ENCODE measurements at regions not wholly inside any gene's neighbourhood (a gene's known extent, or its start where the extent isn't known, plus 50 kb on each side); places are given as distances from the start of the nearest gene placed in this dataset.

GRCh38 chr1:56074007-56074651, 505.2 kb downstream of the PLPP3 start:
- H3K27me3 Mint-ChIP-seq (ENCODE audit: insufficient read depth), result no peaks in the 10 kb centered on the region
- H3K27me3 ChIP-seq (ENCODE audit: control insufficient read depth, insufficient read depth, low read length, poor library complexity, severe bottlenecking), result no peaks in the 10 kb centered on the region
- 92 to 94% methylated on average over 2 to 6 of the region's 6 CpGs for WGBS, 2 experiments (ENCODE audit: insufficient coverage in 1 of 2, insufficient read length in 1 of 2)

DNA sequence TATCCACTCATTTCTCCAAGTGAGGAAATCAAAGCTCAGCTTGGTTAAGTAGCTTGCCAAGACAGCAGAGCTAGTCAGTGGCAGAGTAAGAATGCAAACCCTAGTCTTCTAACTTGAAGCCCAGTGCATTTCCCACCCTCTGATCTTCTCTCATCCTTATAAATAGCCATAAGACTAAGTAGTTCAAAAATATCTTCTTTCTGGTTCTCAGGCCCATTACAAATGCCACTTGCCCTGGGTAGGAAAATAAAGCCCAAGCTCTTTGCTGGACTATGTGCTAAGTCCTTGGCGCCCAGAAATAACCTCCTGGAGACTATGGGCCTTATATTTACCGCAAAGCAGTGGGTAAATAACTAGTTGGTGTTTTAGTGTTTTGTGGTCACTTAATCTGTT, 505.8 kb downstream of the PLPP3 start:
- H3K27ac ChIP-seq (ENCODE audit: low read depth, low read length), result no peak overlapping the region
- Mint-ChIP-seq H3K9me3 (no peaks in the 10 kb centered on the region), H3K27ac (no peak overlapping the region), H3K27me3 (ENCODE audit: insufficient read depth) (no peaks in the 10 kb centered on the region), H3K4me1 (no peaks in the 10 kb centered on the region), H3K36me3 (ENCODE audit: low read depth) (no peaks in the 10 kb centered on the region), H3K4me3 (no peak overlapping the region)
- H3K27me3 ChIP-seq (ENCODE audit: control insufficient read depth, insufficient read depth, low read length, poor library complexity, severe bottlenecking), result no peaks in the 10 kb centered on the region
- no peaks in the 10 kb centered on the region for H3K4me1 ChIP-seq (ENCODE audit: control insufficient read depth, insufficient read depth, low read length)
- no peak overlapping the region for H3K9ac ChIP-seq (ENCODE audit: extremely low read depth, low read length, poor library complexity, severe bottlenecking)
- WGBS, 2 experiments (ENCODE audit: insufficient coverage in 1 of 2, insufficient read length in 1 of 2), result 94% methylated on average over 2 of the region's 2 CpGs; no CpG with 5 or more reads in 1 of the 2 experiments
- TF ChIP-seq CTCF (conservative IDR thresholded peaks at IDR 0.05), result no peak
- no peaks in the 10 kb centered on the region for H3K36me3 ChIP-seq (ENCODE audit: control insufficient read depth, insufficient read depth, low read length)
- DNase-seq, result no peak
- H3K4me3 ChIP-seq (ENCODE audit: low read length), result no peak overlapping the region
- H3K9me3 ChIP-seq (ENCODE audit: control insufficient read depth, low read length), result no peaks in the 10 kb centered on the region

More at GRCh38 chr1:56074007-56074651, 505.2 kb downstream of the PLPP3 start:
- H3K9me3 ChIP-seq (ENCODE audit: control insufficient read depth, low read length), result no peaks in the 10 kb centered on the region
- H3K36me3 ChIP-seq (ENCODE audit: control insufficient read depth, insufficient read depth, low read length), result no peaks in the 10 kb centered on the region
- Mint-ChIP-seq H3K4me3 (no peak overlapping the region), H3K9me3 (no peaks in the 10 kb centered on the region), H3K36me3 (ENCODE audit: low read depth) (no peaks in the 10 kb centered on the region), H3K4me1 (no peaks in the 10 kb centered on the region), H3K27ac (no peak overlapping the region)
- no peak for DNase-seq
- no peak overlapping the region for H3K27ac ChIP-seq (ENCODE audit: low read depth, low read length)
- TF ChIP-seq CTCF (conservative IDR thresholded peaks at IDR 0.05), result no peak
- H3K4me1 ChIP-seq (ENCODE audit: control insufficient read depth, insufficient read depth, low read length), result no peaks in the 10 kb centered on the region
- no peak overlapping the region for H3K9ac ChIP-seq (ENCODE audit: extremely low read depth, low read length, poor library complexity, severe bottlenecking)
- H3K4me3 ChIP-seq (ENCODE audit: low read length), result no peak overlapping the region

GRCh38 chr1:56073206-56073605, 506.2 kb downstream of the PLPP3 start:
- 90% methylated on average over 1 of the region's 1 CpG; no CpG with 5 or more reads in 1 of the 2 experiments for WGBS, 2 experiments (ENCODE audit: insufficient coverage in 1 of 2, insufficient read length in 1 of 2)
- no peaks in the 10 kb centered on the region for H3K4me1 Mint-ChIP-seq

More at GRCh38 chr1:56073206-56073605, 506.2 kb downstream of the PLPP3 start:
- no peak for DNase-seq
- peaks cover 2% of the 10 kb centered on the region for H3K27me3 Mint-ChIP-seq (ENCODE audit: insufficient read depth)
- no peak overlapping the region for H3K4me3 Mint-ChIP-seq
- H3K9me3 Mint-ChIP-seq, result no peaks in the 10 kb centered on the region
- Histone ChIP-seq H3K9ac (ENCODE audit: extremely low read depth, low read length, poor library complexity, severe bottlenecking) (no peak overlapping the region), H3K27ac (ENCODE audit: low read depth, low read length) (no peak overlapping the region), H3K36me3 (ENCODE audit: control insufficient read depth, insufficient read depth, low read length) (no peaks in the 10 kb centered on the region), H3K4me1 (ENCODE audit: control insufficient read depth, insufficient read depth, low read length) (no peaks in the 10 kb centered on the region), H3K4me3 (ENCODE audit: low read length) (no peak overlapping the region), H3K27me3 (ENCODE audit: control insufficient read depth, insufficient read depth, low read length, poor library complexity, severe bottlenecking) (no peaks in the 10 kb centered on the region), H3K9me3 (ENCODE audit: control insufficient read depth, low read length) (no peaks in the 10 kb centered on the region)
- H3K27ac Mint-ChIP-seq, result no peak overlapping the region
- no peak for TF ChIP-seq CTCF (conservative IDR thresholded peaks at IDR 0.05)
- no peaks in the 10 kb centered on the region for H3K36me3 Mint-ChIP-seq (ENCODE audit: low read depth)

All from endodermal cell (in vitro differentiated cells).